ENCODE measurements at regions not wholly inside any gene's neighbourhood (a gene's known extent, or its start where the extent isn't known, plus 50 kb on each side); places are given as distances from the start of the nearest gene placed in this dataset.

DNA sequence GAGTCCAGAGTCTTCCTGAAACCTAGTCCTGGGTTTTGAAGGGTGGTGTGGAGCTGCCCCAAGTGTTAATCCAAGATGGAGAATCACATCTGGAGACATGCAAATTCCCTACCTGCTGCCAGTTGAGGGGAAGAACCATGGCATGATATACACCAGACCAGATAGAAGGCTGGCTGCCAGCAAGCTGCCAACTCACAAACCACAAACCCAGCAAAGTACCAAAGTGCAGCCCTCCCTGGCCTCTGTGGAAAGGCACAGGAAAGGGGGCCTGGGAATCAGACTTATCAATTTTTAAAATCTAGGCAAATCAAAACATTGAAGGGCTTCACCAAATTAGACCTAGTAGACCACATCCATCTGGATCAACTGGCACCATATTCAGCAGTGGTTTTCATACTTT is 157.0 kb downstream of the TMEM26 start:
- no peaks in the 10 kb centered on the region for H3K79me2 ChIP-seq (ENCODE audit: insufficient read depth, low read length)
- no peak overlapping the region for H3K4me2 ChIP-seq (ENCODE audit: insufficient read depth, low read length)
- H3K27ac ChIP-seq (ENCODE audit: low read depth, low read length): no peak overlapping the region
- no peaks in the 10 kb centered on the region for H4K20me1 ChIP-seq (ENCODE audit: insufficient read depth, low read length)
- H3K9me3 ChIP-seq (ENCODE audit: low read depth, low read length): peaks cover 3% of the 10 kb centered on the region
- no peaks in the 10 kb centered on the region for H3K36me3 ChIP-seq (ENCODE audit: insufficient read depth, low read length)
- H3K4me3 ChIP-seq (ENCODE audit: insufficient read depth, low read length): no peak overlapping the region
- no peak overlapping the region for H2AFZ ChIP-seq (ENCODE audit: low read length)
- H3K4me1 ChIP-seq (ENCODE audit: insufficient read depth, low read length): no peaks in the 10 kb centered on the region
- no peak for DNase-seq (ENCODE audit: insufficient read length, low spot score, missing footprints)
- TF ChIP-seq CTCF (IDR thresholded peaks at IDR 0.05; ENCODE audit: extremely low read depth, low read depth, low read length): no peak
- H3K27me3 ChIP-seq (ENCODE audit: insufficient read depth, low read length): no peaks in the 10 kb centered on the region

DNA sequence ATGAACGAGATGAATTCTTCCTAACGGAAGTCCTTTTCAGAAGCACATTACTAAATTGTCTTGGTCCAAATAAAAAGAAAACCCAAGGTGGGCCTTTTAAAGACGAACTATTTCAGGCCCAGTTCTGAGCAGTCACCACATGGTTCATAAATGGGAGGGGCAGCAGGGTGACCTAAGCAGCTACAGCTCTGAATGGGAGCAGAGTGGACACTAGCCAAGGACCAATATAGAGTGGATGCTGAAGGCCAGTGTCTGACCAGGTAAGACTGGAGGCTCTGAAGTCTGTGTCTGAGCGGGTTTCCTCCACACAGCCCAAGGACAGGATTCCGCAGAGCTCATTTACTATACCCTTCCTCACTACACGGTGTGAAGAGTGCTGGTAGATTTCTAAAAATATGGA is 159.1 kb downstream of the TMEM26 start:
- no peaks in the 10 kb centered on the region for H3K27me3 ChIP-seq (ENCODE audit: insufficient read depth, low read length)
- no peak overlapping the region for H3K27ac ChIP-seq (ENCODE audit: low read depth, low read length)
- H3K9me3 ChIP-seq (ENCODE audit: low read depth, low read length): peaks cover 3% of the 10 kb centered on the region
- no peaks in the 10 kb centered on the region for H3K4me1 ChIP-seq (ENCODE audit: insufficient read depth, low read length)
- no peaks in the 10 kb centered on the region for H3K36me3 ChIP-seq (ENCODE audit: insufficient read depth, low read length)
- H3K4me2 ChIP-seq (ENCODE audit: insufficient read depth, low read length): no peak overlapping the region
- no peak for DNase-seq (ENCODE audit: insufficient read length, low spot score, missing footprints)
- H3K4me3 ChIP-seq (ENCODE audit: insufficient read depth, low read length): no peak overlapping the region
- no peaks in the 10 kb centered on the region for H4K20me1 ChIP-seq (ENCODE audit: insufficient read depth, low read length)
- H3K79me2 ChIP-seq (ENCODE audit: insufficient read depth, low read length): no peaks in the 10 kb centered on the region
- H2AFZ ChIP-seq (ENCODE audit: low read length): no peak overlapping the region
- no peak for TF ChIP-seq CTCF (IDR thresholded peaks at IDR 0.05; ENCODE audit: extremely low read depth, low read depth, low read length)

- DNase-seq (ENCODE audit: insufficient read length, low spot score, missing footprints): no peak
- TF ChIP-seq CTCF (IDR thresholded peaks at IDR 0.05; ENCODE audit: extremely low read depth, low read depth, low read length): no peak
- Histone ChIP-seq H3K27ac (ENCODE audit: low read depth, low read length) (no peak overlapping the region), H3K4me3 (ENCODE audit: insufficient read depth, low read length) (no peak overlapping the region), H3K4me1 (ENCODE audit: insufficient read depth, low read length) (no peaks in the 10 kb centered on the region), H3K36me3 (ENCODE audit: insufficient read depth, low read length) (no peaks in the 10 kb centered on the region), H3K9me3 (ENCODE audit: low read depth, low read length) (no peaks in the 10 kb centered on the region), H3K79me2 (ENCODE audit: insufficient read depth, low read length) (no peaks in the 10 kb centered on the region), H3K4me2 (ENCODE audit: insufficient read depth, low read length) (no peak overlapping the region), H4K20me1 (ENCODE audit: insufficient read depth, low read length) (no peaks in the 10 kb centered on the region), H2AFZ (ENCODE audit: low read length) (no peak overlapping the region), H3K27me3 (ENCODE audit: insufficient read depth, low read length) (no peaks in the 10 kb centered on the region)
Observed at GRCh38 chr10:61289813-61290212, 163.4 kb downstream of the TMEM26 start.

GRCh38 chr10:61286686-61287085 is 166.5 kb downstream of the TMEM26 start:
- H3K4me3 ChIP-seq (ENCODE audit: insufficient read depth, low read length): no peak overlapping the region
- H4K20me1 ChIP-seq (ENCODE audit: insufficient read depth, low read length): no peaks in the 10 kb centered on the region
- H3K9me3 ChIP-seq (ENCODE audit: low read depth, low read length): no peaks in the 10 kb centered on the region
- H3K4me1 ChIP-seq (ENCODE audit: insufficient read depth, low read length): peaks cover 6% of the 10 kb centered on the region
- H3K4me2 ChIP-seq (ENCODE audit: insufficient read depth, low read length): no peak overlapping the region
- no peak overlapping the region for H2AFZ ChIP-seq (ENCODE audit: low read length)
- H3K79me2 ChIP-seq (ENCODE audit: insufficient read depth, low read length): no peaks in the 10 kb centered on the region
- H3K27me3 ChIP-seq (ENCODE audit: insufficient read depth, low read length): no peaks in the 10 kb centered on the region
- DNase-seq (ENCODE audit: insufficient read length, low spot score, missing footprints): no peak
- no peaks in the 10 kb centered on the region for H3K36me3 ChIP-seq (ENCODE audit: insufficient read depth, low read length)
- no peak for TF ChIP-seq CTCF (IDR thresholded peaks at IDR 0.05; ENCODE audit: extremely low read depth, low read depth, low read length)
- H3K27ac ChIP-seq (ENCODE audit: low read depth, low read length): no peak overlapping the region

All from osteoblast (primary cell).